ENCODE measurements at regions not wholly inside any gene's neighbourhood (a gene's known extent, or its start where the extent isn't known, plus 50 kb on each side); places are given as distances from the start of the nearest gene placed in this dataset.

GRCh38 chr9:38127271-38127839, 58.3 kb upstream of the SHB start:
- no peak for TF ChIP-seq EZH2 (IDR thresholded peaks at IDR 0.05; ENCODE audit: insufficient read depth, poor library complexity, severe bottlenecking)
- no peak for TF ChIP-seq EZH2phosphoT487 (IDR thresholded peaks at IDR 0.05; ENCODE audit: insufficient read depth, low read depth)
